Mesendoderm (in vitro differentiated cells): ENCODE measurements at regions not wholly inside any gene's neighbourhood (a gene's known extent, or its start where the extent isn't known, plus 50 kb on each side); places are given as distances from the start of the nearest gene placed in this dataset.

ENCODE experiments used
- DNase-seq: peaks from one replicate; pipeline ENCODE4 v3.0.0; 2013
- H2AK5ac ChIP-seq: 2 replicates; pipeline ENCODE4 v1.6.1; 2013; ENCODE audit warnings: low read length, inconsistent platforms
- H2BK120ac ChIP-seq: 2 replicates; pipeline ENCODE4 v1.6.1; 2013; ENCODE audit warnings: low read depth, mild to moderate bottlenecking, low read length, moderate library complexity, mixed read lengths
- H2BK15ac ChIP-seq: replicated peaks from 2 replicates; pipeline ENCODE4 v1.6.1; 2013; ENCODE audit warnings: low read depth, mild to moderate bottlenecking, moderate library complexity
- H2BK5ac ChIP-seq: 2 replicates; pipeline ENCODE4 v1.6.1; 2013; ENCODE audit warnings: low read length, inconsistent platforms
- H3K18ac ChIP-seq: 2 replicates; pipeline ENCODE4 v1.6.1; 2013; ENCODE audit warnings: mild to moderate bottlenecking, low read length, mixed read lengths
- H3K23ac ChIP-seq: one replicate; pipeline ENCODE4 v1.6.1; 2013; ENCODE audit warnings: low read length
- H3K27ac ChIP-seq: 2 replicates; pipeline ENCODE4 v1.5.1; 2013; ENCODE audit warnings: low read depth, mild to moderate bottlenecking, inconsistent platforms, low read length, moderate library complexity
- H3K27me3 ChIP-seq: 2 replicates; pipeline ENCODE4 v1.6.1; 2013; ENCODE audit warnings: low read length, control low read depth, mild to moderate bottlenecking, inconsistent platforms; ENCODE audit not compliant: insufficient read depth, poor library complexity
- H3K36me3 ChIP-seq: 2 replicates; pipeline ENCODE4 v1.6.1; 2013; ENCODE audit warnings: low read length, inconsistent platforms; ENCODE audit not compliant: control insufficient read depth, insufficient read depth
- H3K4ac ChIP-seq: one replicate; pipeline ENCODE4 v1.6.1; 2013; ENCODE audit warnings: low read depth, mild to moderate bottlenecking, low read length, moderate library complexity
- H3K4me1 ChIP-seq: 2 replicates; pipeline ENCODE4 v1.6.1; 2013; ENCODE audit warnings: low read depth, low read length, inconsistent platforms; ENCODE audit not compliant: control insufficient read depth
- H3K4me2 ChIP-seq: 2 replicates; pipeline ENCODE4 v1.6.1; 2013; ENCODE audit warnings: low read length
- H3K4me3 ChIP-seq: 2 replicates; pipeline ENCODE4 v1.5.1; 2013; ENCODE audit warnings: mild to moderate bottlenecking, low read length
- H3K56ac ChIP-seq: one replicate; pipeline ENCODE4 v1.6.1; 2013; ENCODE audit warnings: low read length
- H3K79me1 ChIP-seq: 2 replicates; pipeline ENCODE4 v1.6.1; 2013; ENCODE audit warnings: low read length, inconsistent platforms
- H3K79me2 ChIP-seq: 2 replicates; pipeline ENCODE4 v1.6.1; 2013; ENCODE audit warnings: mild to moderate bottlenecking, low read length; ENCODE audit not compliant: control insufficient read depth, insufficient read depth
- H3K9ac ChIP-seq: 2 replicates; pipeline ENCODE4 v1.6.1; 2013; ENCODE audit warnings: low read length, inconsistent platforms
- H4K5ac ChIP-seq: one replicate; pipeline ENCODE4 v1.6.1; 2013; ENCODE audit warnings: low read length
- H4K8ac ChIP-seq: one replicate; pipeline ENCODE4 v1.6.1; 2013; ENCODE audit warnings: low read depth, mild to moderate bottlenecking, control low read depth, low read length, moderate library complexity
- WGBS: extraction: QIAGEN DNeasy Blood & Tissue Kit; methylation state at CpG from one replicate; pipeline ENCODE4 v1.1.7; 2013; ENCODE audit warnings: low lambda C conversion rate, missing lambda C conversion rate; ENCODE audit not compliant: insufficient coverage; ENCODE audit errors: extremely low coverage; 5-methylcytosine and 5-hydroxymethylcytosine counted together

DNA sequence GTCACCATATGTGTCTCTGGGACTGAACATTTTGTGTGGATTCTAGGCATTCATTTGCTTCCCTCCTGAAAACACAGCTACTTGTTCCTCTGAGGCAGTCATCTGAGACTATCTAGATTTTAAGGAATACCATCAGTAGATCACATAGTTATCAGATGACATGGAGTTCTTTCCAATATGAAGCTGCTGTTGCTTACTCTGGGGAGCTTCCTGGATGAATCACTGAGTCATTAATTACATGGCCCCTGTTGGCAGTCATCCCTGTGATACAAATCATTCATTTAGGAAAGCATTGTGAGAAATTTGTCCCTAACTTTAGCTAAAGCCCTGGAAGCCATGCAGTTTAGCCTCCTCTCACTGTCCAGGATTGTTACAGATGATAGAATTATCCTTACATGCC is 98.2 kb upstream of the ARSJ start:
- H2BK120ac ChIP-seq, result no peak overlapping the region
- H3K36me3 ChIP-seq, result no peaks in the 10 kb centered on the region
- no peak overlapping the region for H2AK5ac ChIP-seq
- H3K79me1 ChIP-seq, result no peaks in the 10 kb centered on the region
- H3K4me2 ChIP-seq, result no peak overlapping the region
- H4K5ac ChIP-seq, result no peak overlapping the region
- H4K8ac ChIP-seq, result no peak overlapping the region
- no peak for DNase-seq
- H3K27ac ChIP-seq, result no peak overlapping the region
- no peak overlapping the region for H2BK5ac ChIP-seq
- no peak overlapping the region for H3K23ac ChIP-seq
- no peak overlapping the region for H3K4me3 ChIP-seq
- no peak overlapping the region for H3K18ac ChIP-seq
- H3K4me1 ChIP-seq, result no peaks in the 10 kb centered on the region
- no peaks in the 10 kb centered on the region for H3K79me2 ChIP-seq
- no peak overlapping the region for H3K9ac ChIP-seq
- H3K4ac ChIP-seq, result no peak overlapping the region
- no peaks in the 10 kb centered on the region for H3K27me3 ChIP-seq
- H3K56ac ChIP-seq, result no peak overlapping the region
- no peak overlapping the region for H2BK15ac ChIP-seq

DNA sequence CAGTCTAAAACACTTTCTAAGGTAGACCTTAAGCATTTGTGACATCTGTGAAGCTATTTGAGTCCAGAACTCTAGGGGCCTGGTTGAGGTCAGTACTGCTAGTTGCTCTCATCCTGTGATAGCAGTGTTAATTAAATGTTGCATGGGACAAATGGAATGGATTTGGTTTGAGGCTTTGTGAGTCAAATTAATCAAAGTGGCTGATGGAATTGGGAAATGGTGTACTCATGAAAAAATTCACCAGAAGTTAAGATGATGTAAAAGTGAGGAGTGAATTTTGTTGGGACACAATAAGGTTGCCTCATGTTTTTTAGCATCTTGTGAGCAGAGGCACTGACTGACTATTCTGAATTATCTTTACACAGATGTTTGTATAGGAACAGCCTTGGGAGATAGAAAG is 99.2 kb upstream of the ARSJ start:
- Histone ChIP-seq H3K4me1 (no peaks in the 10 kb centered on the region), H3K36me3 (no peaks in the 10 kb centered on the region), H2BK15ac (no peak overlapping the region), H3K27ac (no peak overlapping the region), H3K4ac (no peak overlapping the region), H2AK5ac (no peak overlapping the region), H3K4me2 (no peak overlapping the region), H3K79me2 (no peaks in the 10 kb centered on the region), H4K5ac (no peak overlapping the region), H3K9ac (no peak overlapping the region), H4K8ac (no peak overlapping the region), H3K4me3 (no peak overlapping the region), H3K18ac (no peak overlapping the region), H2BK5ac (no peak overlapping the region), H3K56ac (no peak overlapping the region), H2BK120ac (no peak overlapping the region), H3K27me3 (no peaks in the 10 kb centered on the region), H3K23ac (no peak overlapping the region), H3K79me1 (no peaks in the 10 kb centered on the region)
- no peak for DNase-seq

DNA sequence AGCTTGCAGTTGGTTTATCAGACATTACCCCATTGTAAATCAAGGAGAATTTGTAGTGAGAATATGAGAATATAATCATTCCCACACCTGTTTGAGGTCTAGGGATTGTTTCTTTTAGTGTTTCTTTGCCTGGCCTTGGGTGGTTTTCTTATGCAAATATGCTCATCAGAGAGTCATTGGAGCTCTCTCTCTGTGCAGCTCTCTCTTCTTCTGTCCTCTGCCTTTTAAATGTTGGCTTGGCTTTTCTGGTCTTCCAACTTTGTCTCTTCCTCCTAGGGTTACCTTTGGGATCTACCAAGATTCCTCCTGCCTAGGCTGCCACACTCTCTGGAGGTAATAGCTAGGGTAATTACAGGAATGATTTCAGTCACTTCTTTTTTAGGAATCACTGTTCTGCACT is 102.3 kb upstream of the ARSJ start:
- Histone ChIP-seq H4K8ac (no peak overlapping the region), H3K18ac (no peak overlapping the region), H3K4ac (no peak overlapping the region), H3K79me1 (no peaks in the 10 kb centered on the region), H3K4me1 (no peaks in the 10 kb centered on the region), H3K36me3 (no peaks in the 10 kb centered on the region), H3K27ac (no peak overlapping the region), H2BK15ac (no peak overlapping the region), H4K5ac (no peak overlapping the region), H3K79me2 (no peaks in the 10 kb centered on the region), H3K27me3 (no peaks in the 10 kb centered on the region), H2BK120ac (no peak overlapping the region), H3K4me2 (no peak overlapping the region), H3K9ac (no peak overlapping the region), H3K23ac (no peak overlapping the region), H3K4me3 (no peak overlapping the region), H3K56ac (no peak overlapping the region), H2BK5ac (no peak overlapping the region), H2AK5ac (no peak overlapping the region)
- no peak for DNase-seq

DNA sequence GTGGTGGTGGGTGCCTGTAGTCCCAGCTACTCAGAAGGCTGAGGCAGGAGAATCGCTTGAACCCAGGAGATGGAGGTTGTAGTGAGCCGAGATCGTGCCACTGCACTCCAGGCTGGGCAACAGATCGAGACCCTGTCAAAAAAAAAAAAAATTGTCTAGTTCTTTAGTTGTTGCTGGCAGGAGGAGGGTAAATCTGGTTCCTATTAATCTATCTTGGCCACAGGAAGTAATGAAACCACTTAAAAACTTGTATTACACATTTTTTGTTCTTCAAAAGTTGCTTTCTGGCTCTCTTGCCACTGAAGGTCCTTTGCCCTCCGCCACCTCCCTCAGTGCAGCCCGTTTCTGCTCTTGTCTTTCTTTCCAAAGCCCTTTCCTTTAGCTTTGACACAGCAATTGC is 102.9 kb upstream of the ARSJ start:
- Histone ChIP-seq H3K23ac (no peak overlapping the region), H3K4me2 (no peak overlapping the region)
- no CpG with 5 or more reads among the region's 6 CpGs for WGBS

DNA sequence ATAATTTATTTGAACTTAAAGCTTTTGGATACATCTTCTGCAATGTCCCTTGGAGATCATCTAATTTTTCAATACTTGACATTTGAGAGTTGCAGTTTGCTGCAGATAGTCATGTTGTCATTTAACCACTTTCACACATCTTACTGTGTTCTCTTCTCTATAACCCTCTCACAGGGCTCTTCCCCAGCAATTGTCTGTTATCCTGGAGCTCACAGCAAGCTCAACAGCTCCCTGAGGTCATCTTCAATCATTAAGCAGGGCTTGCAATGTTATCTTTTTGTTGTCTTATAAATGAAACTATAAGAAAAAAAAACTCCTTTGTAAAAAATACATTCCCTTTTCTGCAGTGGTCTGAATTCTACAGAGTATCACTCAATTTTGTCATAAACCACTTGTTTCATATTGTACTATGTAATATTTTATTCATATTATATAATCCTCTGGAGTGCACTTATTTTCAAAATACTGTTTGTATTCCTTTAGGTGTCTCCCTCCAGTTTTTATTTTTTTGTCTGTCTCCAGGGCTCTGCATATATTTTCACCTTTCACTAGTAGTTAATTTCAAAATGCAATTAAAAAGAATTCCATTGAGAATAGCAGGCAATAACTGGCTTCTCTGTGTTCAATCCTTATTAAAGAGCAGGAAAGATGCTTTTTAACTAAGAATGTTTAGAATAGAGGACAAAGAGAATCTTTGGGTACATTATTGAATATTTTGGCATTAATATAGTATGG is 106.3 kb upstream of the ARSJ start:
- Histone ChIP-seq H3K56ac (no peak overlapping the region), H3K4me2 (no peak overlapping the region), H3K36me3 (no peaks in the 10 kb centered on the region), H3K18ac (no peak overlapping the region), H2AK5ac (no peak overlapping the region), H2BK5ac (no peak overlapping the region), H3K23ac (no peak overlapping the region), H3K9ac (no peak overlapping the region), H2BK120ac (no peak overlapping the region), H4K8ac (no peak overlapping the region), H3K4ac (no peak overlapping the region), H3K4me3 (no peak overlapping the region), H2BK15ac (no peak overlapping the region), H4K5ac (no peak overlapping the region), H3K27me3 (no peaks in the 10 kb centered on the region), H3K4me1 (no peaks in the 10 kb centered on the region), H3K79me1 (no peaks in the 10 kb centered on the region), H3K27ac (no peak overlapping the region), H3K79me2 (no peaks in the 10 kb centered on the region)
- peak; percentile 26 for DNase-seq

More for the DNA sequence above, 102.9 kb upstream of the ARSJ start:
- no peaks in the 10 kb centered on the region for H3K4me1 ChIP-seq
- H3K9ac ChIP-seq, result no peak overlapping the region
- no peak overlapping the region for H2BK15ac ChIP-seq
- H4K8ac ChIP-seq, result no peak overlapping the region
- H2AK5ac ChIP-seq, result no peak overlapping the region
- H3K79me1 ChIP-seq, result no peaks in the 10 kb centered on the region
- H4K5ac ChIP-seq, result no peak overlapping the region
- no peak for DNase-seq
- no peak overlapping the region for H3K56ac ChIP-seq
- no peak overlapping the region for H3K4ac ChIP-seq
- H3K79me2 ChIP-seq, result no peaks in the 10 kb centered on the region
- no peak overlapping the region for H2BK5ac ChIP-seq
- no peaks in the 10 kb centered on the region for H3K36me3 ChIP-seq
- H3K27ac ChIP-seq, result no peak overlapping the region
- H3K27me3 ChIP-seq, result no peaks in the 10 kb centered on the region
- H3K18ac ChIP-seq, result no peak overlapping the region
- no peak overlapping the region for H2BK120ac ChIP-seq
- H3K4me3 ChIP-seq, result no peak overlapping the region

DNA sequence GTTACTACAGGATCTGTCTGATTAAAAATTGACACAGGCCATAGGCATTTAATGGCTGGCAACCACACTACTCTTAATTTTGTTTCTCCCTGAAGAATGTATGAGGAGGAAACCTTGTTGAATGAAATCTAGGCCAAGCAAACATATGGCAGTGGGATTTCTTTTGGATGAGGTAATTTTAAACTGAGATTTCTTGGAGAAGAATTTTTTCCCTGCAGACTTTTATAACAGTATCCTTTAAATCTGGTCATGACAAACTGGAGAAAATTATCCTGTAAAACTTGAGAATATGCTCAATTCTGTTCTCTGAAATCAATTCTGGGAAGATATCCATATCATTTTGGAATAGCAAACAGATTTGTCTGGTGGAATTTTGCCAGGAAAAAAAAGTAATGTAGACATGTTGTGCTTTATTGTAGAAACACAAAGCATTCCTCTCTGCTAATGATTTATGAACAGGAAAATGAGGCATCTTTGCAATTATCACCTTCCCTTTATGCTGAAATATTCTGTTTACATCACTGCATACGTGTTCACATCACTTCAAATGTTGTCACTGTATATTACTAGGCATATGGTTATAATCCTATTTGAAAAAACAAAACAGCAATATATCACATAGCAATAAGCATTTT is 108.3 kb upstream of the ARSJ start:
- no peaks in the 10 kb centered on the region for H3K36me3 ChIP-seq
- WGBS, result no CpG with 5 or more reads among the region's 1 CpG
- peak; percentile 37 for DNase-seq
- no peak overlapping the region for H4K8ac ChIP-seq
- no peaks in the 10 kb centered on the region for H3K4me1 ChIP-seq
- no peak overlapping the region for H3K23ac ChIP-seq
- no peak overlapping the region for H2BK15ac ChIP-seq
- no peak overlapping the region for H2AK5ac ChIP-seq
- no peak overlapping the region for H3K18ac ChIP-seq
- H4K5ac ChIP-seq, result no peak overlapping the region
- H2BK120ac ChIP-seq, result no peak overlapping the region
- no peak overlapping the region for H3K4me2 ChIP-seq
- H2BK5ac ChIP-seq, result no peak overlapping the region
- H3K27ac ChIP-seq, result no peak overlapping the region
- no peak overlapping the region for H3K9ac ChIP-seq
- H3K79me2 ChIP-seq, result no peaks in the 10 kb centered on the region
- H3K4ac ChIP-seq, result no peak overlapping the region
- no peaks in the 10 kb centered on the region for H3K27me3 ChIP-seq
- H3K4me3 ChIP-seq, result no peak overlapping the region
- no peaks in the 10 kb centered on the region for H3K79me1 ChIP-seq
- H3K56ac ChIP-seq, result no peak overlapping the region
